Ishikawa (cell line): ENCODE measurements at regions not wholly inside any gene's neighbourhood (a gene's known extent, or its start where the extent isn't known, plus 50 kb on each side); places are given as distances from the start of the nearest gene placed in this dataset.

Source experiments
- CEBPB ChIP-seq: IDR thresholded peaks from 2 replicates; pipeline ENCODE4 v1.6.1; 2012
- CREB1 ChIP-seq: IDR thresholded peaks from 2 replicates; pipeline ENCODE4 v1.6.1; 2012; ENCODE audit warnings: low read depth
- EGR1 ChIP-seq: IDR thresholded peaks from 2 replicates; pipeline ENCODE4 v1.6.1; 2012
- EP300 ChIP-seq: IDR thresholded peaks from 2 replicates; pipeline ENCODE4 v1.6.1; 2012; ENCODE audit warnings: borderline replicate concordance
- FOXM1 ChIP-seq: IDR thresholded peaks from 2 replicates; pipeline ENCODE4 v1.6.1; 2012; ENCODE audit warnings: low read depth, borderline replicate concordance
- NFIC ChIP-seq: IDR thresholded peaks from 2 replicates; pipeline ENCODE4 v1.6.1; 2012
- RAD21 ChIP-seq: IDR thresholded peaks from 2 replicates; pipeline ENCODE4 v1.6.1; 2012; ENCODE audit warnings: low read depth
- REST ChIP-seq: IDR thresholded peaks from 2 replicates; pipeline ENCODE4 v1.6.1; 2012; ENCODE audit warnings: low read depth, mild to moderate bottlenecking
- TAF1 ChIP-seq: IDR thresholded peaks from 2 replicates; pipeline ENCODE4 v1.6.1; 2012; ENCODE audit warnings: low read depth, mild to moderate bottlenecking
- TCF12 ChIP-seq: IDR thresholded peaks from 2 replicates; pipeline ENCODE4 v1.6.1; 2012; ENCODE audit warnings: low read depth
- TEAD4 ChIP-seq: IDR thresholded peaks from 2 replicates; pipeline ENCODE4 v1.6.1; 2012
- USF1 ChIP-seq: IDR thresholded peaks from 2 replicates; pipeline ENCODE4 v1.6.1; 2012
- YY1 ChIP-seq: IDR thresholded peaks from 2 replicates; pipeline ENCODE4 v1.6.1; 2012; ENCODE audit warnings: low read depth
- ZBTB7A ChIP-seq: IDR thresholded peaks from 2 replicates; pipeline ENCODE4 v1.6.1; 2012; ENCODE audit warnings: low read depth
- TF ChIP-seq, protein P1 (sequence below): IDR thresholded peaks from 2 replicates; pipeline ENCODE4 v1.6.1; 2012

- no peak for TF ChIP-seq CEBPB
Measured at GRCh38 chr13:34577051-34577450, 365.0 kb upstream of the NBEA start.

GRCh38 chr13:34578471-34578870 lies 363.6 kb upstream of the NBEA start:
- TF ChIP-seq EP300 (no peak), RAD21 (no peak), TCF12 (no peak), YY1 (no peak), NFIC (no peak)

DNA sequence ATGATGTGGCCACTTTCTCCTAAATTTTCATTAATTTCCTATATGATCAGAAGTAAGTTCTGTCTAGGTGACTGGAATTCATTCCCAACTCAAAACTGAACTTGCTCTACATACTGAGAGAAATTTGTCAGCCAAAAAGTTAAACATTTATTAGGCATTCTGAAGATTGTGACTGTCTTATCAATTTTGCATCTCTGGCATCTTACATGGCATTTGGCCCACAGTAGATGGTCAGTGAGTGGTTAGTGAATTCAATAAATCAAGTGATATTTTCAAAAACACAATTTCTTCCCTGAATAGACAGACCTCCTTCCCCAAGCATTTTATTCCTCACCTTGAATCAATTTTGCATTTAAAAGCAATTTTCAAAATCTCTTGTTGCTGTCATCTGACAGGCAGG lies 363.2 kb upstream of the NBEA start:
- TF ChIP-seq NFIC (no peak), CEBPB (no peak), TCF12 (no peak), CREB1 (no peak), USF1 (no peak)

DNA sequence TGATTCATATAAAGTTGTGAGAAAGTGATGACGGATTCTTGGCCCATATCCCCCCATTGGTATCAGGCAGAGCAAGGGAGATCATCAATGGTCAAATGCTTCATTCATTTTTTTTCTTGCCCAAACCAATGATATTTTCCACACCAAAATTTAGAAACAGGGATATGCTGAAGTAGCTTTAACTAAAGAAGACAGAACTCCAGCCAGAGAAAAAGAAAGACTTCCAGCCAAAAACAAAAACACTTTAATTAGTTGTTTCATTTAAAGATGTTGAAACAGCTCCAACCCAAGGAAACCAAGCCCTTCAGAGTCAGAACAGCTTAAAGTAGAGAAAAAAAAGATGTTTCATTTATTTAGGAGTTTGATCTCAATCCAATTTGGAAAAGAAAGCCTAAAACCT lies 358.9 kb upstream of the NBEA start:
- no peak for TF ChIP-seq TAF1
- no peak for TF ChIP-seq CREB1
- no peak for TF ChIP-seq CEBPB
- TF ChIP-seq USF1, result no peak
- TF ChIP-seq, protein P1, sequence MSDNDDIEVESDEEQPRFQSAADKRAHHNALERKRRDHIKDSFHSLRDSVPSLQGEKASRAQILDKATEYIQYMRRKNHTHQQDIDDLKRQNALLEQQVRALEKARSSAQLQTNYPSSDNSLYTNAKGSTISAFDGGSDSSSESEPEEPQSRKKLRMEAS, result no peak
- no peak for TF ChIP-seq ZBTB7A
- TF ChIP-seq RAD21, result no peak
- no peak for TF ChIP-seq TEAD4

DNA sequence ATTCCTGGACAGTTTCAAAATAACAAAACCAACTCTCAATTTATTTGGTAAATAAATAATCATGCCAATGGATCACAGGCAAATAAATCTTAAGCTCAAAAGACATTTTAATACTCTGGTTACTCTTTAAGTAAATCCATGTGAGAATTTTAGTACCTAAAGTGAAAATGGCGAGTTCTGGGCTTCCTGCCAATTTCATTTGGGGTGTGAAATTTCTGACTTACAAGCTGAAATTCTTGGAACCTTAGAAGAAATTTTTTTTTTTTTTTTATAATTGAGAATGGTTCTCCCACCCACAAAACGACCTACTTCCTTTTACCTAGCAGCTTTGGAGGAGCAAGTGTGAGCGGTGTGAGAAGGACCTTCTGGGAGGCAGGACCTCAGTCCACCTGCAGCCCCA lies 354.5 kb upstream of the NBEA start:
- TF ChIP-seq FOXM1, result no peak
- no peak for TF ChIP-seq ZBTB7A
- TF ChIP-seq, protein P1, result no peak
- no peak for TF ChIP-seq EP300
- TF ChIP-seq TCF12, result no peak
- TF ChIP-seq CEBPB, result no peak
- TF ChIP-seq NFIC, result no peak
- no peak for TF ChIP-seq REST
- TF ChIP-seq CREB1, result no peak
- TF ChIP-seq RAD21, result no peak
- no peak for TF ChIP-seq TEAD4
- no peak for TF ChIP-seq TAF1
- no peak for TF ChIP-seq USF1
- TF ChIP-seq YY1, result no peak
- no peak for TF ChIP-seq EGR1

DNA sequence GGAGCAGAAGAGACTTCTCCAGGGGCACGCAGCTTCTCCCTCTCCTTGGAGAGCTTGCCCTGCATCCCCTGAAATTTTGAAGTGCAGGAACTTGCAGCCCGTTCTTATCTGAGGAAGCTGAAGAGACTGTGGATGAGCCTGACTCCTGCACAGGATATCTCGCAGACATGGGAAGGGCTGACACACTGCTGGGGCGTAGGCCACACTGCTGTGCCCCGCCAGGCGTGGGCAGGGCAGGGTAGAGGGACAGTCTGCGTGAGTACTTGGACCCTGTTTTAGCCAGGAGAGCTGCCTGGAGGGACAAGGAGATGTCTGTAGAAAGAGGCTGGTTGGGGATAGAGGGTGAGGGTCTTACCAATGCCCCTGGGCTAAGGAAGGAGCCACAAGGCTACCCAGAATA lies 353.7 kb upstream of the NBEA start:
- TF ChIP-seq CEBPB (no peak), REST (no peak), EP300 (no peak), FOXM1 (no peak)
- TF ChIP-seq, protein P1, result no peak

- TF ChIP-seq CEBPB (no peak), TCF12 (no peak), TAF1 (no peak), TEAD4 (no peak), REST (no peak), ZBTB7A (no peak), EP300 (no peak)
- TF ChIP-seq, protein P1, result no peak
Measured at GRCh38 chr13:34589581-34589980, 352.5 kb upstream of the NBEA start.
